GM10266 (cell line): ENCODE measurements at regions not wholly inside any gene's neighbourhood (a gene's known extent, or its start where the extent isn't known, plus 50 kb on each side); places are given as distances from the start of the nearest gene placed in this dataset.

ENCODE experiments used
- DNase-seq: peaks from one replicate; pipeline ENCODE4 v3.0.0; 2012; ENCODE audit errors: extremely low spot score
- TF ChIP-seq, protein P1 (sequence below): IDR thresholded peaks from 2 replicates; pipeline ENCODE4 v1.5.1; 2012; ENCODE audit warnings: mild to moderate bottlenecking, low read depth; ENCODE audit not compliant: control insufficient read depth, insufficient read depth; ENCODE audit errors: missing control alignments

DNA sequence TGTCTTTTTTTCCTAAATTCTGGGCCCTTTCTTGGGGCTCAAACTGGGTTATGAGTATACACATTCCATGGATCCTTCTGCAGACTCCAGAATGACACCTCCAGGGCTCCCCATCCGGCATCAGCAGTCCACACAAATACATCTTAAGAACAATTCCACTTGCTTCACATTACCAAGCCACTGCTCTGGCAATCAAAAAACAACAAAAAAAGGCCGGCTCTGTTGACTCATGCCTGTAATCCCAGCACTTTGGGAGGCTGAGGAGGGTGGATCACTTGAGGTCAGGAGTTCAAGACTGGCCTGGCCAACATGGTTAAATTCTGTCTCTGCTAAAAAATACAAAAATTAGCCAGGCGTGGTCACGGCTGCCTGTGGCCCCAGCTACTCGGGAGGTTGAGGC is 49.9 kb upstream of the LPP start:
- TF ChIP-seq, protein P1, sequence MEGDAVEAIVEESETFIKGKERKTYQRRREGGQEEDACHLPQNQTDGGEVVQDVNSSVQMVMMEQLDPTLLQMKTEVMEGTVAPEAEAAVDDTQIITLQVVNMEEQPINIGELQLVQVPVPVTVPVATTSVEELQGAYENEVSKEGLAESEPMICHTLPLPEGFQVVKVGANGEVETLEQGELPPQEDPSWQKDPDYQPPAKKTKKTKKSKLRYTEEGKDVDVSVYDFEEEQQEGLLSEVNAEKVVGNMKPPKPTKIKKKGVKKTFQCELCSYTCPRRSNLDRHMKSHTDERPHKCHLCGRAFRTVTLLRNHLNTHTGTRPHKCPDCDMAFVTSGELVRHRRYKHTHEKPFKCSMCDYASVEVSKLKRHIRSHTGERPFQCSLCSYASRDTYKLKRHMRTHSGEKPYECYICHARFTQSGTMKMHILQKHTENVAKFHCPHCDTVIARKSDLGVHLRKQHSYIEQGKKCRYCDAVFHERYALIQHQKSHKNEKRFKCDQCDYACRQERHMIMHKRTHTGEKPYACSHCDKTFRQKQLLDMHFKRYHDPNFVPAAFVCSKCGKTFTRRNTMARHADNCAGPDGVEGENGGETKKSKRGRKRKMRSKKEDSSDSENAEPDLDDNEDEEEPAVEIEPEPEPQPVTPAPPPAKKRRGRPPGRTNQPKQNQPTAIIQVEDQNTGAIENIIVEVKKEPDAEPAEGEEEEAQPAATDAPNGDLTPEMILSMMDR: no peak

More for the DNA sequence above, 49.9 kb upstream of the LPP start:
- DNase-seq: no peak
